SH-SY5Y (cell line): ENCODE measurements at regions not wholly inside any gene's neighbourhood (a gene's known extent, or its start where the extent isn't known, plus 50 kb on each side); places are given as distances from the start of the nearest gene placed in this dataset.
A peak's percentile ranks its signal among the peaks of the same experiment; 100 is the strongest.

ENCODE experiments used
- GATA2 ChIP-seq: IDR thresholded peaks from 2 replicates; pipeline ENCODE4 v1.6.1; 2011; ENCODE audit warnings: mild to moderate bottlenecking, low read depth, low read length
- GATA3 ChIP-seq: IDR thresholded peaks from 2 replicates; pipeline ENCODE4 v1.6.1; 2011; ENCODE audit warnings: low read depth, mild to moderate bottlenecking, low read length, moderate library complexity

DNA sequence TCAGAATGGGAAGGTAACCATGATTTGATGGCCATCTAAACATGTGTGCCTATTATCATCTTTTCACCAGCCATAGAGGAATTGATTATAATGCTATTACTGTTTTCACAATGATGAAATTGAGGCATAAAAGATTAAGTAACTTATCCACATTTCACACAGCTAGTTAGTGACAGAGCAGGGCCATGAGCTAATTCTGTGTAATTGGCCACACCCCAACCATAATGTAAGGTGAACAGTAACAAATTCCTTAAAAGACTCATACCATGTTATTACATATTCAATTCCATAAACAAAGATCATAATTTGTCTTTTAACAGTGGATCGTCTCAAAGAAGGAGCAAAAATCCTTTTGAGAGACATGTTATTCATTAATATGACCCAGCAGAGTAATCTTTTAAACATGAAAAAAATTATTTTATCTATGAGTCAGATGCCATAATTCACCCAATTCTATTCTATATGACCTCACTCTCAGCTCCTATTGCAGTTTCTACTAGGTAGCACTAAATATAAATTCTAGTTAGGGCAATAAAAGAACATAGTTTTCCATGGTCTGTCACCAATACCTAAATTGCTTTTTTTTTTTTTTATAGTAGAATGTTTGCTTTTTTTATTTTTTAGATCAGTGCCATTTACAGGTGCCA is 475.8 kb upstream of the SLC39A10 start:
- TF ChIP-seq GATA2 (no peak), GATA3 (no peak)

DNA sequence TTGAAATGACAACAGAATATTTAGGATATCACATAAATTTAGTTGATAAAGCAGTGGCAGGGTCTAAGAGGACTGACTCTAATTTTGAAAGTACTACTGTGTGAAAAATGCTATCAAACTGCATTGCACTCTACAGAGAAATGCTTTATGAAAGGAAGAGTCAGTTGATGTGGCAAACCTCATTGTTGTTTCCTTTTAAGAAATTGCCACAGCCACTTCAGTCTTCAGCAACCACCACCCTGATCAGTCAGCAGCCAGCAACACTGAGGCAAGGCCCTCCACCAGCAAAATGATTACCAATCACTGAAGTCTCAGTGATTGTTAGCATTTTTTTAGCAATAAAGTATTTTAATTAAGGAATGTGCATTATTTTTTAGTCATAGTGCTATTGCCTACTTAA is 488.7 kb upstream of the SLC39A10 start:
- TF ChIP-seq GATA3, result no peak

DNA sequence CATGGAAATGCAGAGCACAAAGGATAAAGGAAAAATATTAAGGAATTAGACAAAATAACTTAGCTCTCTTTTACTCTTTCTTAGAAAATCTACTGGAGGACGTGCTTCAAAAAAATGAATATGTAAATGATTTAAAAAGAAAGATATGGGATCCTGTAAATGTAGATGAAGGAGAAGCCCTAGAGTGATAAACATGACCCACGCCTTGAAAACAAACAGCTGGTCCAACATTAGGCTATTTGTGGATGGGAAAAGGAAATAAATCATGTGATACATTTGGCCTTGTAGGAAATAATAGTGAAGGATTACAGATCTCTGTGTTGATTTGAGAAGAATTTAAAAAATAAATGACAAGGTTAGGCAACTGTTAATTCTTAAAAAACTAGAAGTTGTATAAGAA is 492.1 kb upstream of the SLC39A10 start:
- no peak for TF ChIP-seq GATA2
- no peak for TF ChIP-seq GATA3

DNA sequence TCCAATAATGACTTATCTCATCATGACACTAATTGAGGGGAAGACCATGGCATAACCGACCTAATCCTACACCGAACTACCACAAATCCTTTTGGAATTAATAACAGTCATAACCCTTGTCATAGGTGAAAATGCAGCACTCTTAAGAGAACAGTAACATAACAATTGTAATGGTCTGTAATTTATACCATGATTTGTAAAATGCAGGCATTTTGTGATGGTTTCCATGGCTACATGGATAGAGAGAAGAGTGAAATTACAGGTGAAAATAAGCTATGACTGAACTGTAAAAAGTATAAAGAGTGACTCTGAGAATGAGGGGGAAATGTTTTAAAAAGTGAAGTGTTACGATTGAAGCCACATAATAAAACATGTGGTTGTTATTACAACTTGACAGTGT is 494.1 kb upstream of the SLC39A10 start:
- no peak for TF ChIP-seq GATA3
- no peak for TF ChIP-seq GATA2

DNA sequence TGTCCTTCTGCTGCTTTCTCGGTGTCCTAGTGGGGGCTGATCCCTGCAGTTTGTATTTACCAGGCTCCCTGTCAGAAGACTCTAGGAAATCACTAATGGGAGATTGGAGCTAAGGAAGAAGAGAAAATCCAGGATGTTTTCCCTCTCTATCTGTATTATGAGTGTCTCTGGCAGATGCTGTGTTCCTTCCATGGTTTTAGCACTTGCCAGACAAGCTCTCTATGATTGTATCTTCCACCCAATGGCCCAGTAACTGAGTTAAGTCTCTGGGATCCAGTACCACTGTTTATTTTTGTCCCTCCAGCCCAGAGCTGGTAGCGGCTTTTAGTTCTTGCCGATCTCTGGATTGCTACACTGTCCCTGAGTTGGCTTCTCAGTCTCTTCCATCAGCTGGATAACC is 494.8 kb upstream of the SLC39A10 start:
- TF ChIP-seq GATA3 (no peak), GATA2 (peak; percentile 64; the same call in 1 of the 2 replicates)

DNA sequence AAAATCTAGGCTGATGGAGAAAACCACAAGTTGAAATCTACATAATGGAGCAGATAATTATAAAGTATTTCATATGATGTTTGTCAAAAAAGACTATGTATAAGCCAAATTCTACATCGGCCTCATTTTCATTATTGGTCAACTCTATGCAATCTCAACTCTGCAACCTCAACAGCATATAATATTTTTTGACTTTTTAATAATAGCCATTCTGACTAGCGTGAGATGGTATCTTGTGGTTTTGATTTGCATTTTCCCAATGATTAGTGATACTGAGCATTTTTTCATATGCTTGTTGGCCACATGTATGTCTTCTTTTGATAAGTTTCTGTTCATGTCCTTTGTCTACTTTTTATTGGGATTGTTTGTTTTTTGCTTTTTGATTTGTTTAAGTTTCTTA is 496.1 kb upstream of the SLC39A10 start:
- TF ChIP-seq GATA2, result no peak

DNA sequence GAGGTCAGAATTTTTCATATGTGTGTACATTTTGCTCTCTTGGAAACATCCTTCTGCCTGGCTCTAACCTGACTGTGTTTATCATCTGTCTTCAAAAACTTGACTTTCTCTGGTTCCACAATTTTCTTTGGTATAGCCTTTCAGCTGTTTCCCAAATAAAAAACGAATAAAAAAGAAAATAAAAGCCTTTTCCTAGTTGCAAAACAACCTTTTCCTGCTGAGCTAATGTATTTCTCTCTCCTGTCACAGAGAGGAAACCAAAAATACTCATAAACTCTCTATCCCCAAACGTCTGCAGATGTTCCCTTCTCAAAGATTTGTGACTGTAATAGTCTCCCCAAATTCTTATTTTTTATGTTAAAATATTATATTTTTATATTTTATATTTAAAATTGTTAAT is 505.3 kb upstream of the SLC39A10 start:
- TF ChIP-seq GATA2 (no peak), GATA3 (no peak)

DNA sequence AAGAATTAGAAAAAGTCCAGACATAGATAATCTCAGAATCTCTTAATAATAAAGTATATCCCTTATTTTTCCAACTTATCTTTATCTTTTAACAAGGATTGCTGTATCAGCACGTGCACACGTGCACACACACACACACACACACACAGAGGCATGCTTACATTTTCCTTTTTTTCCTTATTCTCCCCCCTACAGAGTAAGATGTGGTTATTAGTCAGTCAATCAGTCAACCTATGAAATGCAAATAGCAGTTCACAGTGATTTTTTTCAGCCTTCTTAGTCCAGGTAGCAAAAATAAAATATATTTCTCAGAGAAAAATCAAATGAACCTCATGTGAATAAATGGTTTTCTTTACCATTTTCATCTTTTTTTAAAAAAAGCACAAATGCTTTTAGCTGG is 506.2 kb upstream of the SLC39A10 start:
- TF ChIP-seq GATA2, result no peak
- no peak for TF ChIP-seq GATA3

DNA sequence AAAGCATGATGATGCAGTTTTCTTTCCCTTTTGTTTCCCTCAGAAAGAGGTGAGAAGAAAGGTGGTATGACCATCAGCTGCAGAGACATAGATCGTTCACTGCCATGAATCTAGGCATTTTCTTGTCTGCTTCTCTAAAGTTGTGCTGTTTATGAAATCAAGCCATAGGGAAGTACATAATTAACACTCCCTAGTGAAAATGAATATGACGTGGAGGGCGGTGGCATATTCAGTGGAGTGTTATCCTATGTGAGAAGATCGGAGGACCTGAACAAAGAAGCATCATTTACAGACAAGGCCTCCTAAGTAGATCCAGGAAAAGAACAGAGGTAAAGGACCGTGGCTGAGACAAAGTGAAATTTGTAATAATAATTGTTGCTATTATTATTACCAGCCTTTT is 509.0 kb upstream of the SLC39A10 start:
- TF ChIP-seq GATA2 (no peak), GATA3 (no peak)

DNA sequence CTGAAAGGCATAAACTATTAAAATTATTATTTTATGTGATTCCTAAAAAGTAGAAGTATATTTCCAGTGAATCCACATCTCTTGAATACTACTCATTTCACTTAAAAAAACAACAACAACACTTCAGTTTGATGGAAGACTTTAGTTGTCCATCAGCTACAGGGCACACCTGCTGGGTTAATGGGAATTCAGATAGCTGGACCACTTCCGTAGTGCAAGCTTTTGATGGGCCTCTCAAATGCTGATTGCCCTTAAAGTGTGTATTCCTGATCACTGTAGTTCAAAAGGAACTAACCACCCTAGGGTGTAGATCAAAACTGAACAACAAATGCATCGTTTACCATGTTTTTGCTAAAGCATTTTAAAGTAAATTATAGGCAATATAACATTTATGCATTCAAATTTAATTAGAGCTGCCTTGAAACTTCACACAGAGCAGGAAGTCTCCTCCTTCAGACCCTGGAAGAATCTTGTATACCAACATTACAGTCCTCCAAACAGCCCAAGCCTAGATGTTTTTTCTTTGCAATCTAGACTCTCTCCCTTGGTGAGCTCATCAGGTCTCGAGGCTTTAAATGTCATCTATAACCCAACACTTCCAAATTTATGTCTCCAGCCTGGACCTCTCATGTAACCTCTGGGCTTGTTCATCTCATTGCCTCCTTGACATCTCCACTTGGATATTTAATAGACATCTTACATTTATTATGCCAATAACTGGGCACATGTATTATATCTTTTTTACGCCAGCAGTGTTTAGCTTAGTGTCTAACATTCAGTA is 510.1 kb upstream of the SLC39A10 start:
- TF ChIP-seq GATA3 (no peak), GATA2 (no peak)

DNA sequence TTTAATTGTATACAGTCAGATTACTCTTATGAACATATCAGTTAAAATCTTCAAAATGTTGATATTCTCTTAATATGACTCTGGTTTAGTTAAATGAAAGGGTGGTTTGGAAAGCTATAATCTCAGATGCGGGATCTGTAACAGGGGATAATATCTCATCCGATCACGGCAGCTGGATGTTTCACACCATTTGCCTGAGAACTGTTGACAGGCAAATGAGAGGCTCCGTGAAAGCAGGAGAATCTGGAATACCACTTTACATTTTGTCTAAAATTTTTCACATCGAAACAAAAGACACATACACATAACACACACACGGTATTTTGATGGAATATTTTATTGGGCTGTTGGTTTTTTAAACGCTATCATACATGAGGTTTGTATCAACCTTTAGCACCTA is 518.6 kb upstream of the SLC39A10 start:
- TF ChIP-seq GATA3 (no peak), GATA2 (no peak)

DNA sequence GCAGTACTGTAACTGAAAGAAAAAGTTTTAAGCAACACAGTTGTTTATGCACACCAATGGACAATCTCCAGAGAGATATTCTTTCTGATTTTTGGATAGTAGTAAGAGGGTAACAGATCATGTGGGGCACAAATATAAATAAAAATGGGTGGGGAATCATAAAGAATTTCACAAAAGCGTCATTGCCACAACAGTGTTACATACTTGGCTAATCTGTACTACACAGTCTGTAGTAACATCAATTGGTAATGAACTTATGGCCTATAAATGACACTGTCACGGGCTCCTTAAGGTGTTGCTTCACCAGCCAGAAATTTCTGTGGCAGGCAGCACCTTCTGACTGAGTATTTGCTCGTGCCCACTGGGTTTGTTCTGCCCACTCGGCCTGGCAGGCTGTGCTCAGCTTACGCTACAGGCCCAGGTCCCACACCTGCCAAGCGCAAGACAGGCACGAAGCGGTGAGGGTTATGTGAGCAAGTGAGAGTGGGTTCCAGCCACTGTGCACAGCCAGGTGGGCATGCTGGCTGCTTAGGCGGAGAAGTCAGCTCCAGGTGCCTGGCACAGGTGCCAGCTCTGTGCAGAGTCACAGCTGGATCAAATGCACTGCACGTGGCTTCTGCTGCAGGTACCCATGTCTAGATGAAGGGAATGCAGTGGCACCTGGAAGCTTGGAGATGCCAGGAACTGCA is 532.5 kb upstream of the SLC39A10 start:
- no peak for TF ChIP-seq GATA3
- no peak for TF ChIP-seq GATA2

DNA sequence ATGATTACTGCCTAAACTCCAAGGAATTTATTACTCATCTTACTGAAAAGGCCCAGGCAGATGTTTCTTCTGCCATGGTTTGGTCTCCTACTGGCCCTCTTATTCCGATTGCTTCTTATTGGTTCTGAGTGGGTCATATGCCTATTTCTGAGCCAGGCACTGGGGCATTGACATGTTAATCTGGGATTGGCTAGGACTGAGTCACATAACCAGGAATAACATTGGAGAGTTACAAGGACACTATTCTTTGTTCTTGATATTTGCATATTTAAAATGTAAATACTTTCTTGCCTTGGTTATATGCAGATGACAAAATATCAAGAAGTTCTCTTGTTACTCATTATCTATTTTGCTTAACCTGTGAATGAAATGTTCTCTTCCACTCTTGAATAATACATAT is 534.4 kb upstream of the SLC39A10 start:
- TF ChIP-seq GATA2 (no peak), GATA3 (no peak)

DNA sequence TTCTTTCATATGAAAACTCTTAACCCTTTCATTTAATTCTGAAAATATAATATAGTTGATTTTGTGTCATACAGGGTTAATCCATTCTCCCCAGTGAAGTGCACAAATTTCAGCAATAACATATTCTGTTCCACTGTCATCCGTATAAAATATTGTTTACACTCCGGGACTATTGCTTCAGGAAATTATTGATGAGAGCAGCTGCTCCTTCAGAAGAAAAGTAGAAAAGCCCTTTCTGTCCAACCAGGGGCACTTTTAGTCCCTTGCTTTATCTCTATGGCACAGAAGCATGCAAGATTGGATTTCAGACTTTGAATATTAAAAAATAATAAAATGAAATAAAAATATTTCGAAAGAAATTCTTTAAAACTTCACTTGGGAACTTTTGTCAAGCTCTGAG is 535.7 kb upstream of the SLC39A10 start:
- TF ChIP-seq GATA3, result no peak
- no peak for TF ChIP-seq GATA2

DNA sequence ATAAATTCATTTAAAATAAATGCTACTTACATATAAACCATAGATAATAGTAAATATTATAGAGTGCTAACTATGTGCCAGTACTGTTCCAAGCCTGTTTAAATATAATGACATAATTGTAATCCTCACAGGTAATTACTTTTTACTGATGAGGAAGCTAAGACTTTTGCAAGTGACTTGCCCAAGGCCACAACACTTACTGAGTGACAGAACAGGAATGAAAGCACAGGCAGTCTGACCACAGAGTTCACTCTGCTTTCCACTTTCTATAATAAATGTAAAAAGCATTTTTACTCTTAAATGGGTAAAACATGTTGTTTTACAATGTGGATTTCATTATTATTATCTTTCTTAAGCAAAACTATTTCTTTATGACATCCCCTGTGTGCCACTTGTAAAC is 537.8 kb upstream of the SLC39A10 start:
- TF ChIP-seq GATA3 (no peak), GATA2 (no peak)
